ENCODE measurements at regions not wholly inside any gene's neighbourhood (a gene's known extent, or its start where the extent isn't known, plus 50 kb on each side); places are given as distances from the start of the nearest gene placed in this dataset.
A peak's percentile ranks its signal among the peaks of the same experiment; 100 is the strongest.

DNA sequence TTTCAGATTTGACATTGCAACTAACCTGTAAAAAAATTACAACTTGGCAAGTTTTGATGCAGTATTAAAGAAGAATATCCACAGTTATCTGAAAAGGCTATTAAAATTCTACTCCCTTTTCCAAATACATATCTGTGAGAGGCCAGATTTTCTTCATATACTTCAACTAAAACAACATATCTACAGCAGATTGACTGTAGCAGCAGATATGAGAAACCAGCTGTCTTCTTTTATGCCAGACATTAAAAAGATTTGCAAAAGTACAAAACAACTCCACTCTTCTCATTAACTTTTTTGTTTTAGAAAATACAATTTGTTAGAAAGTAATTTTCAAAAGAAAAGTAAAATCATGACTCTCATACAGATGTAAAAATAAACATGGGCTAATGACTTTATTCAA lies 281.1 kb upstream of the PCSK5 start:
- CTCF ChIA-PET = interaction anchor here (0.8 kb wide), 1 partner anchor 18 kb away, joined by 3 read pairs; no protein-coding TSS in a partner anchor
- POLR2A ChIA-PET (ENCODE audit: low non-redundant PET) = no interaction called here
- H3K27ac ChIP-seq = no peak overlapping the region
- DNase-seq (ENCODE audit: low spot score) = no peak
- TF ChIP-seq, protein P1, sequence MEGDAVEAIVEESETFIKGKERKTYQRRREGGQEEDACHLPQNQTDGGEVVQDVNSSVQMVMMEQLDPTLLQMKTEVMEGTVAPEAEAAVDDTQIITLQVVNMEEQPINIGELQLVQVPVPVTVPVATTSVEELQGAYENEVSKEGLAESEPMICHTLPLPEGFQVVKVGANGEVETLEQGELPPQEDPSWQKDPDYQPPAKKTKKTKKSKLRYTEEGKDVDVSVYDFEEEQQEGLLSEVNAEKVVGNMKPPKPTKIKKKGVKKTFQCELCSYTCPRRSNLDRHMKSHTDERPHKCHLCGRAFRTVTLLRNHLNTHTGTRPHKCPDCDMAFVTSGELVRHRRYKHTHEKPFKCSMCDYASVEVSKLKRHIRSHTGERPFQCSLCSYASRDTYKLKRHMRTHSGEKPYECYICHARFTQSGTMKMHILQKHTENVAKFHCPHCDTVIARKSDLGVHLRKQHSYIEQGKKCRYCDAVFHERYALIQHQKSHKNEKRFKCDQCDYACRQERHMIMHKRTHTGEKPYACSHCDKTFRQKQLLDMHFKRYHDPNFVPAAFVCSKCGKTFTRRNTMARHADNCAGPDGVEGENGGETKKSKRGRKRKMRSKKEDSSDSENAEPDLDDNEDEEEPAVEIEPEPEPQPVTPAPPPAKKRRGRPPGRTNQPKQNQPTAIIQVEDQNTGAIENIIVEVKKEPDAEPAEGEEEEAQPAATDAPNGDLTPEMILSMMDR (conservative IDR thresholded peaks at IDR 0.05; ENCODE audit: low read depth) = no peak

DNA sequence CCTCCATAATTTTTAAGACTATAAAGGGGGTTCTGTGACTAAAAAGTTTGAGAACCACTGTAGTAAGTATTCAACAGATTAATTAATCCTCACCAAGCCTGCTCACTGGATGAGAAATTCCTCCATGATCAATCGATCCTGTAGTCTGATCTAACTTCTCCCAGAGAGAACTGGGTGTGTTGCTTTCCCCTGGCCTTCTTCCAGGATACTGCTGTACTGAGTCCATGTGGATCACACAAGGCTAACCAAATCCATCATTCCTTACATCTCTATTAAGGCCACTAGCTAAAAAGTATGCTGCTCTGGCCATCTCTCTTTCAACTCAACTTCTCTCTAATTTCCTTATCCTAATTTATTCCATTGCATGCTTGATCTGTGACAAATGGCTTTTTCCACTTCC lies 280.2 kb upstream of the PCSK5 start:
- DNase-seq (ENCODE audit: low spot score) = no peak
- TF ChIP-seq, protein P1 (conservative IDR thresholded peaks at IDR 0.05; ENCODE audit: low read depth) = no peak
- POLR2A ChIA-PET (ENCODE audit: low non-redundant PET) = no interaction called here
- CTCF ChIA-PET = no interaction called here
- H3K27ac ChIP-seq = no peak overlapping the region

DNA sequence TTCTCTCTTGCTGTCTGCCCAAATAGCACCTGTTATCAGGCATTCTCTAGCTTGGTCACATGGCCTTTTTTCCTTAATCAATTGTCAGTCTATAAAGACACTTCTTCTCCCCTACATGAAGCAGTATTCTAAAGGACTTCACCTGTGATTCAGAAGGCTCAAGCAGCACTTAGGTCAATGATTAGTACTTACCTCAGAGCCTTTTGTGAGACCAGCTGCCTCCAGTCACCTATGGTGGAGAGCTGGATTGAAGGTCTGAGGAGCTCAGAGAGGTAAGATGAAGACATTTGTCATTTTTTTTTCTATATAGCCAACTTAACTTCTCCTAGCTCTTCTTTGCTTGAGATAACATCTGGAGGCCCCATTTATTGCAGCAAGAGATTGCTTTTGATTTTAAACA lies 278.3 kb upstream of the PCSK5 start:
- no peak overlapping the region for H3K27ac ChIP-seq
- no peak for DNase-seq (ENCODE audit: low spot score)
- ChIA-PET POLR2A (ENCODE audit: low non-redundant PET) (no interaction called here), CTCF (interaction anchor here (0.8 kb wide), 1 partner anchor 257 kb away, joined by 3 read pairs; no protein-coding TSS in a partner anchor)
- TF ChIP-seq, protein P1 (conservative IDR thresholded peaks at IDR 0.05; ENCODE audit: low read depth) = no peak

DNA sequence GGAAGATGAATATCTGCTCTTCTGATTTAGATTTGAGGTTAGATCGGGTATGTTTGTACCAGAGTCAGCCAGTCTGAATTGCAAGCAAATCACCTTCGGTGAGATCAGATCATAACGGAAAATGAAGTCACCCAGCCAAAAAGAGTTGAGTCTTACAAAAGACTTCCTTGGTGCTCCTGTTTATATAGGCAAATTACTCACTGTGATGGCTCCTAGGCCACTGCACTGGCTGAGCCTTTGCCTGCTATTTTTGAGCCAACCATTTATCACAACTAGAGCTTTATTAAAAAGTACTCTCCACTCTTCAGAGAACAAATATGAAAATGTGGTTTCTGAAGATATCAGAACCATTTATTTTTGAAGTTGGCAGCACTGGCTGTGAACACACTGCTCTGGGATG lies 277.7 kb upstream of the PCSK5 start:
- no peak overlapping the region for H3K27ac ChIP-seq
- TF ChIP-seq, protein P1 (conservative IDR thresholded peaks at IDR 0.05; ENCODE audit: low read depth) = no peak
- CTCF ChIA-PET = interaction anchor here (0.6 to 0.8 kb wide), 2 partner anchors 257 to 457 kb away, joined by 3 to 4 read pairs; no protein-coding TSS in a partner anchor
- POLR2A ChIA-PET (ENCODE audit: low non-redundant PET) = no interaction called here
- no peak for DNase-seq (ENCODE audit: low spot score)

DNA sequence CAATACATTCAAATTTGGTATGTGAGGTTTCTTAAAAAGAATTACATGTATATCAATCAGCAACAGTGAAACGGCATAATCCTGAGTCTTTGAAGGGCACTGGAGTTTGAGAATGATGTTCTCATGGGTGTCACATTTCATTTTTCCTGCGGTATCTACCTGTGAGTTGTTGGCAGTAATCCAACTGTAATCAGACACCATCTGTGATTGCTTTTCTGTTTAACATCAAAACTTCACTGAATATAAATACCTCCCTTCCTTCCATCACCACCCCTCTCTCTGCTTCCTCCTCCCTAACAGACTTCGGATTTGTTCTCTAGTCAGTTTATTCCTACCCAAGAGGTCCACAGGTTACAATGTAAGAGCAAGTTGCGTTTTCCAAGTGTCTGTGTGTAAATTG lies 275.2 kb upstream of the PCSK5 start:
- H3K27ac ChIP-seq = no peak overlapping the region
- ChIA-PET CTCF (no interaction called here), POLR2A (ENCODE audit: low non-redundant PET) (no interaction called here)
- DNase-seq (ENCODE audit: low spot score) = peak; percentile 26
- TF ChIP-seq, protein P1 (conservative IDR thresholded peaks at IDR 0.05; ENCODE audit: low read depth) = no peak

DNA sequence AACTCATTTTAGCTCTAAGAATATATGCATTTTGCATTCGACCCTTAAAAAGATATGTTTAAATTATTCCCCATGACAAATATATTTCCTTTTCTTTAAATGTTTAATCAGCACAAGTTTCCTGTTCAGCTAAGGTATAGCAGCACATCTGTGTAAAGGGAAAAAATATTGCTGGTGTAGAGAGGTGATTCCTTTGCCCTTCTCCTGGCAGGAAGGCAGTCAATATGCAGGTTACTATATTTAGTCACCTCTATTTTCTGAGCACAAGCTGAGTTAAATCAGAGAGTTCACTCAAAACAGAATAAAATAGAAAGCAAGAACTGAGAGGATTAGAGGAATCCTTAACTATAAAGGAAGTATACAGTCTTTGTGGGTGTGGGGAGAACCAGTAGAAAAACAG lies 274.4 kb upstream of the PCSK5 start:
- no peak for DNase-seq (ENCODE audit: low spot score)
- no peak overlapping the region for H3K27ac ChIP-seq
- TF ChIP-seq, protein P1 (conservative IDR thresholded peaks at IDR 0.05; ENCODE audit: low read depth) = no peak
- POLR2A ChIA-PET (ENCODE audit: low non-redundant PET) = no interaction called here
- CTCF ChIA-PET = no interaction called here

Measured in RWPE1 (cell line).